Left colon (tissue), 2 donors: ENCODE measurements at regions not wholly inside any gene's neighbourhood (a gene's known extent, or its start where the extent isn't known, plus 50 kb on each side); places are given as distances from the start of the nearest gene placed in this dataset.
"Not testable (repeated sequence)": the region's sequence is repeated elsewhere in the genome, so short reads cannot be mapped to it uniquely, and the experiment has no call there.

ENCODE experiments used
- ATAC-seq: fragments of 200-7000 bp; cut with Tn5 transposase; one replicate; pipeline ENCODE4 v1.9.1; 2020; ENCODE audit warnings: mild to moderate bottlenecking, moderate library complexity
- DNase-seq, 2 donors: peaks; one replicate each; pipeline ENCODE4 v3.0.0-alpha.2; 2020
- intact Hi-C, 2 donors: fragments of 100-400 bp; cut with DNase I in 1 of 2; cut with micrococcal nuclease in 1 of 2; formaldehyde crosslinking; loops; one replicate each; pipeline versions ENCODE4 v1.11.2 to v1.14.0; 2022; cut with DNase I, micrococcal nuclease
- donor health status: DM: no; HTN: no; CAD: no.
- donor health status: DM: yes; HTN: yes; CAD: no.

- intact Hi-C loops: no loop called here
- DNase-seq (no peak), ATAC-seq (no peak)
These were observed 167.7 kb downstream of the COPRS start for GRCh38 chr17:31691251-31691905.

- intact Hi-C loops: no loop called here
- ATAC-seq: no peak
- no peak for DNase-seq
These were observed 168.9 kb downstream of the COPRS start for GRCh38 chr17:31690151-31690551.

GRCh38 chr17:31688701-31689100 lies 170.3 kb downstream of the COPRS start:
- ATAC-seq (no peak), DNase-seq (no peak)
- intact Hi-C loops: no loop called here

- intact Hi-C loops: no loop called here
- ATAC-seq: no peak
- DNase-seq: no peak
These were observed 171.4 kb downstream of the COPRS start for GRCh38 chr17:31687505-31688126.

- intact Hi-C loops: no loop called here
- no peak for DNase-seq
These were observed 172.5 kb downstream of the COPRS start for GRCh38 chr17:31686495-31686894.

GRCh38 chr17:31684901-31685300 lies 174.1 kb downstream of the COPRS start:
- DNase-seq (no peak), ATAC-seq (no peak)
- intact Hi-C loops: no loop called here

More at GRCh38 chr17:31686495-31686894, 172.5 kb downstream of the COPRS start:
- no peak for ATAC-seq

- ATAC-seq (no peak), DNase-seq (no peak)
- intact Hi-C loops: no loop called here
These were observed 178.9 kb downstream of the COPRS start for GRCh38 chr17:31680126-31680525.

- intact Hi-C loops: no loop called here
- ATAC-seq: no peak
- DNase-seq: no peak
These were observed 179.4 kb downstream of the COPRS start for GRCh38 chr17:31679667-31680066.

GRCh38 chr17:31678431-31678830 lies 180.6 kb downstream of the COPRS start:
- DNase-seq: no peak
- intact Hi-C loops: no loop called here
- ATAC-seq: no peak

- intact Hi-C loops: no loop called here
These were observed 181.4 kb downstream of the COPRS start for GRCh38 chr17:31677681-31678080.

GRCh38 chr17:31677036-31677435 lies 182.0 kb downstream of the COPRS start:
- no peak for DNase-seq
- no peak for ATAC-seq
- intact Hi-C loops: no loop called here

More at GRCh38 chr17:31677681-31678080, 181.4 kb downstream of the COPRS start:
- no peak for ATAC-seq
- no peak for DNase-seq

GRCh38 chr17:31675392-31675791 lies 183.7 kb downstream of the COPRS start:
- ATAC-seq, intact Hi-C loops, DNase-seq: not testable (repeated sequence)

- intact Hi-C loops: no loop called here
- no peak for DNase-seq
- ATAC-seq: no peak
These were observed 184.2 kb downstream of the COPRS start for GRCh38 chr17:31674717-31675349.

GRCh38 chr17:31674305-31674704 lies 184.7 kb downstream of the COPRS start:
- ATAC-seq (no peak), DNase-seq (no peak)
- intact Hi-C loops: no loop called here

- ATAC-seq: no peak
- intact Hi-C loops: no loop called here
- no peak for DNase-seq
These were observed 186.0 kb downstream of the COPRS start for GRCh38 chr17:31673076-31673475.

GRCh38 chr17:31672161-31672819 lies 186.8 kb downstream of the COPRS start:
- ATAC-seq (no peak), DNase-seq (no peak)
- intact Hi-C loops: no loop called here

GRCh38 chr17:31663576-31663975 lies 195.5 kb downstream of the COPRS start:
- intact Hi-C loops: no loop called here
- ATAC-seq: no peak

GRCh38 chr17:31660684-31661083 lies 198.4 kb downstream of the COPRS start:
- no peak for DNase-seq

More at GRCh38 chr17:31663576-31663975, 195.5 kb downstream of the COPRS start:
- DNase-seq: no peak

GRCh38 chr17:31657876-31658275 lies 201.2 kb downstream of the COPRS start:
- ATAC-seq (no peak), DNase-seq (no peak)
- intact Hi-C loops: no loop called here

More at GRCh38 chr17:31660684-31661083, 198.4 kb downstream of the COPRS start:
- intact Hi-C loops: no loop called here
- ATAC-seq: no peak

- ATAC-seq (no peak), DNase-seq (no peak)
These were observed 204.1 kb downstream of the COPRS start for GRCh38 chr17:31654936-31655335.

More at GRCh38 chr17:31654936-31655335, 204.1 kb downstream of the COPRS start:
- intact Hi-C loops: no loop called here
